Hepatocyte (in vitro differentiated cells): ENCODE measurements at regions not wholly inside any gene's neighbourhood (a gene's known extent, or its start where the extent isn't known, plus 50 kb on each side); places are given as distances from the start of the nearest gene placed in this dataset.

Experiments used
- CTCF ChIP-seq: fragments of 200-600 bp; sonication (generic); IDR thresholded peaks from 2 replicates; pipeline ENCODE4 v1.5.1; 2016; ENCODE audit warnings: antibody characterized with exemption, mild to moderate bottlenecking; ENCODE audit not compliant: poor library complexity
- EZH2 ChIP-seq: fragments of 200-600 bp; sonication (generic); IDR thresholded peaks from 2 replicates; pipeline ENCODE4 v1.6.1; 2016; ENCODE audit warnings: antibody characterized with exemption, mild to moderate bottlenecking, borderline replicate concordance
- EZH2phosphoT487 ChIP-seq: fragments of 200-600 bp; sonication (generic); IDR thresholded peaks from one replicate; pipeline ENCODE4 v1.6.1; 2018; ENCODE audit warnings: antibody characterized with exemption, mild to moderate bottlenecking, low read depth, moderate library complexity; ENCODE audit not compliant: unreplicated experiment, severe bottlenecking

DNA sequence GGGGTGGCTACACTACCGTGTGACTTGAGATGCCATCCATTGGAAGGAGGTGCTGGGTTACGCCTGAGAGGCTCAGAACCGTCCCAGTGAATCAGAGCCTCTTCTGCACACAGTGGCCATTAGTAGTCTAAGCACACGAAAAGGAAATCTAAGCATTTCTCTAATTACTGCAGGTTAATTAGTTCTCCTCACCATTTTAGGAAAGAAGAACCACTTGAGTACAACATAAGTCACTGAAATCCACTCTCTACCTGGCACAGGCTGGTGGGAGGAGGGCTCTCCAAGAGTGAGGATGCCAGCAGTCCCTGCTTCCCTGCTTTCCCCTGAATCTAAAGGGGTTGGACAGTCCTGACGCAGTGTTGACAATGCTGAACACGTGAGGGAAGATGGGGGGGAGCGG is 606.3 kb downstream of the NPHP4 start:
- TF ChIP-seq CTCF (no peak), EZH2 (no peak), EZH2phosphoT487 (no peak)
